ENCODE measurements at regions not wholly inside any gene's neighbourhood (a gene's known extent, or its start where the extent isn't known, plus 50 kb on each side); places are given as distances from the start of the nearest gene placed in this dataset.

DNA sequence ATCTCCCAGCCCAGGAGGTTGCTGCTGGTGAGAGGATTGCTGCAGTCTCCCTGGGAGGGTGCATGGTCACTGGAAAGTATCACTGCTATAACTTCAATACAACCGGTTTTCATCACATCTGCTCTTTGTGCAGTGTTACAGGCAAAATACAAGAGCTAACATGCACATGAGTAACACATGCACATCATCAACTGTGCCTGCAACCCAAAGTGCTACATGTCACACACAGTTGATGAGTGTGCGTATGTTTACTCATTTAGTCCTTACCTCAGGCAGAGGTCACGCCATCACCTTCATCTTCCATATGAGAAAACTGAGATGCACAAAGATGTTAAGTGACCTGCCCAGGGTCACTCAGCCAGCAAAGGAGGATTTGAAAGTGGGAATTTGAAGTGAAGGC, 277.7 kb downstream of the FAM72C start:
- no peaks in the 10 kb centered on the region for H3K9me3 ChIP-seq (ENCODE audit: control insufficient read depth, low read depth, low read length)
- no peaks in the 10 kb centered on the region for H3K4me1 ChIP-seq (ENCODE audit: control insufficient read depth, extremely low read depth, insufficient read depth, low read length)
- H4K20me1 ChIP-seq (ENCODE audit: control insufficient read depth, extremely low read depth, insufficient read depth, low read length), result no peaks in the 10 kb centered on the region
- DNase-seq (ENCODE audit: low read depth, low spot score) (no peak), FAIRE-seq (no peak)
- H3K36me3 ChIP-seq (ENCODE audit: control insufficient read depth in 2 of 2, extremely low read depth in 1 of 2, insufficient read depth in 2 of 2, low read length in 2 of 2), result no peaks in the 10 kb centered on the region
- H3K27me3 ChIP-seq (ENCODE audit: control insufficient read depth, extremely low read depth, insufficient read depth, low read length), result peaks cover 20% of the 10 kb centered on the region
- H3K4me2 ChIP-seq (ENCODE audit: control insufficient read depth, extremely low read depth, insufficient read depth, low read depth, low read length), result no peak overlapping the region
- H2AFZ ChIP-seq (ENCODE audit: control insufficient read depth, low read length), result no peak overlapping the region
- dilution Hi-C loops (cut with MboI; ENCODE audit: extremely low pct_ligation_motif_present, low sequenced_read_pairs), result no loop called here
- TF ChIP-seq, protein P1, sequence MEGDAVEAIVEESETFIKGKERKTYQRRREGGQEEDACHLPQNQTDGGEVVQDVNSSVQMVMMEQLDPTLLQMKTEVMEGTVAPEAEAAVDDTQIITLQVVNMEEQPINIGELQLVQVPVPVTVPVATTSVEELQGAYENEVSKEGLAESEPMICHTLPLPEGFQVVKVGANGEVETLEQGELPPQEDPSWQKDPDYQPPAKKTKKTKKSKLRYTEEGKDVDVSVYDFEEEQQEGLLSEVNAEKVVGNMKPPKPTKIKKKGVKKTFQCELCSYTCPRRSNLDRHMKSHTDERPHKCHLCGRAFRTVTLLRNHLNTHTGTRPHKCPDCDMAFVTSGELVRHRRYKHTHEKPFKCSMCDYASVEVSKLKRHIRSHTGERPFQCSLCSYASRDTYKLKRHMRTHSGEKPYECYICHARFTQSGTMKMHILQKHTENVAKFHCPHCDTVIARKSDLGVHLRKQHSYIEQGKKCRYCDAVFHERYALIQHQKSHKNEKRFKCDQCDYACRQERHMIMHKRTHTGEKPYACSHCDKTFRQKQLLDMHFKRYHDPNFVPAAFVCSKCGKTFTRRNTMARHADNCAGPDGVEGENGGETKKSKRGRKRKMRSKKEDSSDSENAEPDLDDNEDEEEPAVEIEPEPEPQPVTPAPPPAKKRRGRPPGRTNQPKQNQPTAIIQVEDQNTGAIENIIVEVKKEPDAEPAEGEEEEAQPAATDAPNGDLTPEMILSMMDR (optimal IDR thresholded peaks at IDR 0.05 in 1 of 3, IDR thresholded peaks at IDR 0.05 in 1 of 3, conservative IDR thresholded peaks at IDR 0.05 in 1 of 3; ENCODE audit: extremely low read depth in 1 of 3, insufficient read depth in 2 of 3, low read length in 3 of 3), result no peak
- no peak for TF ChIP-seq EZH2 (IDR thresholded peaks at IDR 0.05; ENCODE audit: low read length)
- no peak overlapping the region for H3K4me3 ChIP-seq (ENCODE audit: control insufficient read depth in 2 of 3, extremely low read depth in 1 of 3, insufficient read depth in 2 of 3, low read depth in 1 of 3, low read length in 3 of 3)
- no peak overlapping the region for H3K27ac ChIP-seq (ENCODE audit: control insufficient read depth, insufficient read depth, low read length)
- no peaks in the 10 kb centered on the region for H3K9me1 ChIP-seq (ENCODE audit: control insufficient read depth, extremely low read depth, insufficient read depth, low read length)
- H3K79me2 ChIP-seq (ENCODE audit: control insufficient read depth, insufficient read depth, low read length), result no peaks in the 10 kb centered on the region
- H3K9ac ChIP-seq (ENCODE audit: control insufficient read depth, extremely low read depth, insufficient read depth, low read length), result no peak overlapping the region

DNA sequence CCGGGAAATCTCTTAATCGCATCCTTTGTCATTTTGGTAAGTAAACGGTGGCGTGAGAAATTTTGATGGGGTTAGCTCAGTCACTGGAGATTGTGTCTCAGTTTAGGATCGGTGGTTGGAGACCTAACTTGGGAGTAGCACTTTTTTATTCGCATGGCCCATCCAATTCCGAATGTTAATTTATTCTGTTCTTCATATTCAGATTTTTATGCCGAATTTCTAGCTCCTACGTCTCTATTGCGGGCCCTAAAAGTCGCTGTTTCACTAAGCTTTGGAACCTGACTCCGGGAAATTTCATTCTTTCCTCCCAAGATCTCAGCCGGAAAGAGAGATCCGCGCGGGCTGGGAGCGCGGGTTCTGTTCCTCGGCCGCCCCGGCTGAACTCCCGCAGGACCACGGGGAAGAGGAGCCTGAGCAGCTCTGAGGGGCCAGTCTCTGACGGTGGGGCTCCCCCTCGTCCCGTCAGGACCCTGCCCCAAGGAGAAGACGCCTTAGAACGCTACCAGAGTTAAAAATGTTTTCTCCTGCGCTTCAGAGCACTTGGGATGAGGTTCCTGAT, 279.7 kb downstream of the FAM72C start:
- H3K9ac ChIP-seq (ENCODE audit: control insufficient read depth, extremely low read depth, insufficient read depth, low read length), result no peak overlapping the region
- no peaks in the 10 kb centered on the region for H3K79me2 ChIP-seq (ENCODE audit: control insufficient read depth, insufficient read depth, low read length)
- H3K27ac ChIP-seq (ENCODE audit: control insufficient read depth, insufficient read depth, low read length), result no peak overlapping the region
- FAIRE-seq (no peak), DNase-seq (ENCODE audit: low read depth, low spot score) (no peak)
- no peak overlapping the region for H2AFZ ChIP-seq (ENCODE audit: control insufficient read depth, low read length)
- dilution Hi-C loops (cut with MboI; ENCODE audit: extremely low pct_ligation_motif_present, low sequenced_read_pairs), result no loop called here
- no peaks in the 10 kb centered on the region for H3K36me3 ChIP-seq (ENCODE audit: control insufficient read depth in 2 of 2, extremely low read depth in 1 of 2, insufficient read depth in 2 of 2, low read length in 2 of 2)
- TF ChIP-seq, protein P1 (optimal IDR thresholded peaks at IDR 0.05 in 1 of 3, IDR thresholded peaks at IDR 0.05 in 1 of 3, conservative IDR thresholded peaks at IDR 0.05 in 1 of 3; ENCODE audit: extremely low read depth in 1 of 3, insufficient read depth in 2 of 3, low read length in 3 of 3), result no peak
- TF ChIP-seq EZH2 (IDR thresholded peaks at IDR 0.05; ENCODE audit: low read length), result no peak
- H3K9me3 ChIP-seq (ENCODE audit: control insufficient read depth, low read depth, low read length), result no peaks in the 10 kb centered on the region
- H3K27me3 ChIP-seq (ENCODE audit: control insufficient read depth, extremely low read depth, insufficient read depth, low read length), result peaks cover 13% of the 10 kb centered on the region
- H3K4me3 ChIP-seq (ENCODE audit: control insufficient read depth in 2 of 3, extremely low read depth in 1 of 3, insufficient read depth in 2 of 3, low read depth in 1 of 3, low read length in 3 of 3), result no peak overlapping the region
- H3K9me1 ChIP-seq (ENCODE audit: control insufficient read depth, extremely low read depth, insufficient read depth, low read length), result no peaks in the 10 kb centered on the region
- no peak overlapping the region for H3K4me2 ChIP-seq (ENCODE audit: control insufficient read depth, extremely low read depth, insufficient read depth, low read depth, low read length)
- no peaks in the 10 kb centered on the region for H3K4me1 ChIP-seq (ENCODE audit: control insufficient read depth, extremely low read depth, insufficient read depth, low read length)
- no peaks in the 10 kb centered on the region for H4K20me1 ChIP-seq (ENCODE audit: control insufficient read depth, extremely low read depth, insufficient read depth, low read length)

Data from keratinocyte (primary cell).